K562 (cell line): ENCODE measurements at regions not wholly inside any gene's neighbourhood (a gene's known extent, or its start where the extent isn't known, plus 50 kb on each side); places are given as distances from the start of the nearest gene placed in this dataset.

Experiments used
- ATAC-seq: fragments of 200-7000 bp; cut with Tn5 transposase; 3 replicates; pipeline ENCODE4 v1.9.1; 2020; ENCODE audit warnings: moderate library complexity
- BruUV-seq: library from RNA; stranded (reverse); fragments of 400-500 nt; replicated peaks from 2 replicates; lab custom pipeline; 2021; lab: Mats Ljungman, UMichigan
- CTCF ChIA-PET: fragments of 300-600 bp; formaldehyde crosslinking; extraction: SDS; loops from one replicate; lab custom pipeline; 2021; ENCODE audit warnings: low intra/inter-chr PET ratio; lab: Yijun Ruan, JAX
- POLR2A ChIA-PET: fragments of 300-600, 350-650 bp; sonication (Branson Sonifier 250); formaldehyde crosslinking; extraction: SDS; loops from one replicate; lab custom pipeline; 2021; ENCODE audit warnings: antibody characterized with exemption, inconsistent platforms; lab: Yijun Ruan, JAX
- DNase-seq, 4 experiments: peaks; one replicate each; pipeline versions ENCODE4 v3.0.0 to v3.0.0-alpha.2; 2011 to 2018; ENCODE audit warnings: low spot score in 3 of 4, mixed read lengths in 3 of 4; ENCODE audit errors: extremely low read depth in 1 of 4
- FAIRE-seq: peaks from 2 replicates; lab custom pipeline; 2011; peaks lifted over from hg19 to GRCh38; lab: Jason Lieb, UNC
- H2AFZ ChIP-seq: 2 replicates; pipeline ENCODE4 v1.6.0; 2011; ENCODE audit warnings: low read depth, low read length, control low read depth, inconsistent platforms
- H3K27ac ChIP-seq: fragments of 200-600 bp; 3 replicates; pipeline ENCODE4 v1.8.0; 2011; ENCODE audit warnings: low read depth, mild to moderate bottlenecking, control low read depth, inconsistent platforms, low read length, moderate library complexity, mixed read lengths; ENCODE audit errors: extremely low read depth
- H3K27me3 ChIP-seq, 2 experiments: fragments of 300-600 bp in 1 of 2; 2 replicates in 1 of 2; 3 replicates in 1 of 2; pipeline versions ENCODE4 v1.6.0 to v1.8.0; 2011; ENCODE audit warnings: inconsistent platforms in 2 of 2, low read length in 2 of 2, mild to moderate bottlenecking in 1 of 2, mixed read lengths in 1 of 2, moderate library complexity in 1 of 2; ENCODE audit not compliant: control insufficient read depth in 2 of 2, insufficient read depth in 2 of 2
- H3K36me3 ChIP-seq: fragments of 300-600 bp; 3 replicates; pipeline ENCODE4 v1.8.0; 2011; ENCODE audit warnings: mild to moderate bottlenecking, low read length, inconsistent platforms; ENCODE audit not compliant: control insufficient read depth, insufficient read depth
- H3K4me1 ChIP-seq, 2 experiments: fragments of 200-600 bp in 1 of 2; replicated peaks in 1 of 2; 2 replicates in 1 of 2; 3 replicates in 1 of 2; pipeline versions ENCODE4 v1.5.1 to v1.8.0; 2011; ENCODE audit warnings: inconsistent platforms in 2 of 2, low read length in 2 of 2, mild to moderate bottlenecking in 1 of 2, mixed read lengths in 1 of 2, moderate library complexity in 1 of 2; ENCODE audit not compliant: control insufficient read depth in 2 of 2, insufficient read depth in 2 of 2
- H3K4me2 ChIP-seq: 2 replicates; pipeline ENCODE4 v1.6.1; 2011; ENCODE audit warnings: low read length, control low read depth, inconsistent platforms, mixed read lengths; ENCODE audit not compliant: insufficient read depth
- H3K4me3 ChIP-seq: fragments of 200-600 bp; sonication (generic), shearing (Covaris generic); 2 replicates; pipeline ENCODE4 v1.5.1; 2016; ENCODE audit warnings: control low read depth, inconsistent platforms
- H3K79me2 ChIP-seq: fragments of 200-600 bp; 3 replicates; pipeline ENCODE4 v1.8.0; 2011; ENCODE audit warnings: low read length, inconsistent platforms; ENCODE audit not compliant: control insufficient read depth, insufficient read depth
- H3K9ac ChIP-seq, 2 experiments: 2 replicates each; pipeline versions ENCODE4 v1.6.0 to v1.6.1; 2011; ENCODE audit warnings: low read depth in 2 of 2, low read length in 2 of 2, control low read depth in 1 of 2, inconsistent platforms in 1 of 2, mild to moderate bottlenecking in 1 of 2, mixed read lengths in 1 of 2; ENCODE audit not compliant: insufficient read depth in 1 of 2
- H3K9me1 ChIP-seq: one replicate; pipeline ENCODE4 v1.6.0; 2011; ENCODE audit warnings: inconsistent platforms, mild to moderate bottlenecking, low read length, moderate library complexity; ENCODE audit not compliant: control insufficient read depth, insufficient read depth
- H3K9me3 ChIP-seq: replicated peaks from 2 replicates; pipeline ENCODE4 v1.5.1; 2011; ENCODE audit warnings: low read depth, low read length, inconsistent platforms; ENCODE audit not compliant: control insufficient read depth, insufficient read depth
- H4K20me1 ChIP-seq: replicated peaks from 2 replicates; pipeline ENCODE4 v1.6.1; 2011; ENCODE audit warnings: low read length, inconsistent platforms, mixed read lengths; ENCODE audit not compliant: control insufficient read depth, insufficient read depth
- GABPA ChIP-seq: fragments of 200-800 bp; sonication (Bioruptor generic); conservative IDR thresholded peaks from 2 replicates; pipeline ENCODE4 v1.6.1; 2016; ENCODE audit warnings: low read depth, missing genetic modification characterization, missing compliant biosample characterization
- MCM3 ChIP-seq: fragments of 450-650 bp; IDR thresholded peaks from 2 replicates; pipeline ENCODE4 v1.6.1; 2016
- MTA1 ChIP-seq: fragments of 450-650 bp; IDR thresholded peaks from 2 replicates; pipeline ENCODE4 v1.6.1; 2017; ENCODE audit warnings: borderline replicate concordance
- NFIX ChIP-seq: fragments of 250-450 bp; sonication (Bioruptor Pico); IDR thresholded peaks from 2 replicates; pipeline ENCODE4 v1.4.0; 2020; ENCODE audit warnings: low read depth, mild to moderate bottlenecking, moderate library complexity
- PKNOX1 ChIP-seq: fragments of 450-650 bp; IDR thresholded peaks from 2 replicates; pipeline ENCODE4 v1.6.1; 2016
- PRPF4 ChIP-seq: fragments of 200-400 bp; formaldehyde crosslinking; IDR thresholded peaks from one replicate; pipeline ENCODE4 v1.6.1; 2017; ENCODE audit warnings: low read length, low read depth, mild to moderate bottlenecking; ENCODE audit not compliant: insufficient read depth, poor library complexity, severe bottlenecking
- RBM17 ChIP-seq: fragments of 200-400 bp; formaldehyde crosslinking; IDR thresholded peaks from 2 replicates; pipeline ENCODE4 v1.6.1; 2017; ENCODE audit warnings: low read depth, mild to moderate bottlenecking, low read length, borderline replicate concordance
- THAP12 ChIP-seq: fragments of 250-450 bp; sonication (Bioruptor Pico); IDR thresholded peaks from 2 replicates; pipeline ENCODE4 v1.9.0; 2021; ENCODE audit warnings: mild to moderate bottlenecking, inconsistent platforms
- ZFP1 ChIP-seq: fragments of 450-650 bp; formaldehyde crosslinking; IDR thresholded peaks from 2 replicates; pipeline ENCODE4 v1.4.0; 2020; ENCODE audit warnings: mild to moderate bottlenecking, mixed read lengths
- WGBS: fragments of 100-300 bp; shearing (Covaris generic); methylation state at CpG from one replicate; pipeline ENCODE4 v1.1.6; 2016; ENCODE audit warnings: low coverage, mixed read lengths; ENCODE audit not compliant: insufficient coverage; ENCODE audit errors: missing lambda C conversion rate; 5-methylcytosine and 5-hydroxymethylcytosine counted together
- in situ Hi-C: fragments of 300-500 bp; cut with MboI; formaldehyde crosslinking; loops from 4 replicates; pipeline ENCODE4 v1.15.0; 2018; ENCODE audit warnings: inconsistent platforms, mixed read lengths
- intact Hi-C: fragments of 100-400 bp; cut with micrococcal nuclease; formaldehyde crosslinking; loops from 2 replicates; pipeline ENCODE4 v1.14.2; 2022

- no peak for TF ChIP-seq PRPF4
- TF ChIP-seq, all 486 proteins: peak for 0
These were observed 597.2 kb upstream of the ZEB2 start (continued) for GRCh38 chr2:145116834-145117725.

- CTCF ChIA-PET, result no interaction called here
- FAIRE-seq, result no peak
- BruUV-seq, result no TSS peak
These were observed 596.1 kb upstream of the ZEB2 start for GRCh38 chr2:145116056-145116455.

More at GRCh38 chr2:145116056-145116455, 596.1 kb upstream of the ZEB2 start:
- H3K9ac ChIP-seq, result no peak overlapping the region
- intact Hi-C loops (no loop called here), in situ Hi-C loops (no loop called here)
- H3K9me1 ChIP-seq, result no peaks in the 10 kb centered on the region
- POLR2A ChIA-PET, result no interaction called here
- no peak for ATAC-seq
- H3K27ac ChIP-seq, result no peak overlapping the region
- WGBS, result no CpG with 5 or more reads among the region's 2 CpGs
- no peak for DNase-seq
- no peak overlapping the region for H2AFZ ChIP-seq
- no peak overlapping the region for H3K4me3 ChIP-seq
- H4K20me1 ChIP-seq, result no peaks in the 10 kb centered on the region
- no peak for TF ChIP-seq THAP12 (CRISPR knock-in tag)
- TF ChIP-seq MCM3, result no peak
- TF ChIP-seq ZFP1 (CRISPR knock-in tag), result no peak
- TF ChIP-seq RBM17, result no peak
- no peak for TF ChIP-seq NFIX (CRISPR knock-in tag)
- no peak for TF ChIP-seq MTA1
- TF ChIP-seq GABPA, result no peak
- no peak for TF ChIP-seq PKNOX1
- no peaks in the 10 kb centered on the region for H3K36me3 ChIP-seq
- H3K27me3 ChIP-seq, result no peaks in the 10 kb centered on the region
- H3K4me1 ChIP-seq, result no peaks in the 10 kb centered on the region
- H3K9me3 ChIP-seq, result no peaks in the 10 kb centered on the region; the same call in 1 of the 2 replicates
- H3K4me2 ChIP-seq, result no peak overlapping the region
- no peaks in the 10 kb centered on the region for H3K79me2 ChIP-seq
